ENCODE measurements at regions not wholly inside any gene's neighbourhood (a gene's known extent, or its start where the extent isn't known, plus 50 kb on each side); places are given as distances from the start of the nearest gene placed in this dataset.

- no peak for DNase-seq (ENCODE audit: low read depth)
Observed at GRCh38 chr12:124504273-124505000, 63.0 kb downstream of the NCOR2 start.

DNA sequence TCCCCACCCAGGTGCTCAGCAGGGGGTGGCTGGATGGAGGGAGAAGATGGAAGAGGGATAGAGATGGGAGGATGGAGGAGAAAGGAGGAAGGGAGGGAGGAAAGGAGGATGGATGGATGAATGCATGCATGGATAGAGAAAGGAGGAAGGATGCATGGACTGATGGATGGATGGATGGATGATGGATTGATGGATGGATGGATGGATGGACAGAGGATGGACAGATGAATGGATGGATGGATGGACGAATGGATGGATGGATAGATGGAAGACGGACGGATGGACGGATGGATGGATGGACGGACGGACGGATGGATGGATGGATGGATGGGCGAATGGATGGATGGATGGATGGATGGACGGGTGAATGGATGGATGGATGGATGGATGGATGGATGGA lies 64.1 kb downstream of the NCOR2 start:
- DNase-seq (ENCODE audit: low read depth) = no peak

- DNase-seq (ENCODE audit: low read depth) = no peak
Observed at GRCh38 chr12:124502379-124502778, 65.0 kb downstream of the NCOR2 start.

- DNase-seq (ENCODE audit: low read depth) = no peak
Observed at GRCh38 chr12:124501827-124502226, 65.6 kb downstream of the NCOR2 start.

GRCh38 chr12:124501112-124501561 lies 66.3 kb downstream of the NCOR2 start:
- DNase-seq (ENCODE audit: low read depth) = no peak

- DNase-seq (ENCODE audit: low read depth) = no peak
Observed at GRCh38 chr12:124499898-124500244, 67.5 kb downstream of the NCOR2 start.

GRCh38 chr12:124499190-124499753 lies 68.1 kb downstream of the NCOR2 start:
- DNase-seq (ENCODE audit: low read depth) = no peak

DNA sequence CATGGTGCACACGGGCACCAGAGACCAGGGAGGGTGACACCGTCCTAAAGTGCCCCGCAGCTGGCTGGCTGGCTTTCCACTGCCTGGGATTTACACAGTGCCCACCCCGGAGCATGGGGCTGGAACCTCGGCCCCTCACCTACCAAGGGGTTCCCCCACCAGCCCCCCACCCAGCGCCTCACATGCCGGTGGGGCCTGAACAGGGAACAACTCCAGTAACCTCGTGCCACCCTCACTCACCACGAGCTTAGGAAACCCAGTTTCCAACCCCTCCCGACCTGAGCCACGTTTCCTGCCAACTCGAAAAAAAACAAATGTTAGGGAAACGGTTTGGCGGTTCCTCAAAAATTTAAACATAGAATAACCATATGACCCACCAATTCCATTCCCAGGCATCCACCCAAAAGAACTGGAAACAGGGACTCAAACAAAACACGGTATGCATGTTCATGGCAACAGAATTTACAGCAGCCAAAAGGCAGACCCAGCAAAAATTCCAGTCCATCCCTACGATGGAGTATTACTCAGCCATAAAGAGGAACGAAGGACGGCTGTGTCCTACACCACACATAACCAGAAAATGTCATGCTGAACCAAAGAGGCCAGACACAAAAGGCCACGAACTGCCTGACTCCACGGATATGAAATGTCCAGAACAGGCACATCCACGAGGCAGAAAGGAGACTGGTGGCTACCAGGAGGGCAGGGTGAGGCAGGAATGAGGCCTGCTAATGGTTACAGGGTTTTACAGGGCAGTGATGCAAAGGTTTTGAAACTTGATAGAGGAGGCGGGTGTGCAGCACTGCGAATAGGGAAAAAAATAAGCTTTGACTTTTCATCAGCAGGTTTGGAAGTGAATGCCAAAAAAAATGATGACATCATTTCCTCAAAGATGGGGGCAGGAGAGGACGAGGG lies 68.9 kb downstream of the NCOR2 start:
- DNase-seq (ENCODE audit: low read depth) = no peak

DNA sequence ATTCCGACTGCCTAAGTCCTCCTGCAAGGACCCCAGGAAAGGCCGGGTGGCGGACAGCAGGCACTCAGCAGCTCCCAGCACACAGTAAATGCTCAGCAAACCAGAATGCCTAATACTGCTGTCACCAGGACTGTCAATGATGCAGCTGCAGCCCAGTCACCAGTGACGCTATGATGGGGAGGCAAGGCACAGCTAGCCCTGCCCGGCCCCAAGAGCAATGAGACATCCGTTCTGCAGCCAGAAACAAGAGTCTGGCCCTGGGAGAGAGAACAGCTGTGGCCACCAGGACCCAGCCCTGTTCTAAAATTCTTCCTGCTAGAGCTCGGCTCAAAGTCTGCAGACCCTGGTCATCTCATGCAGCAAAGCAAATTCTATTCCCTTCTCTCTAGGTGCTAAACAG lies 69.8 kb downstream of the NCOR2 start:
- no peak for DNase-seq (ENCODE audit: low read depth)

DNA sequence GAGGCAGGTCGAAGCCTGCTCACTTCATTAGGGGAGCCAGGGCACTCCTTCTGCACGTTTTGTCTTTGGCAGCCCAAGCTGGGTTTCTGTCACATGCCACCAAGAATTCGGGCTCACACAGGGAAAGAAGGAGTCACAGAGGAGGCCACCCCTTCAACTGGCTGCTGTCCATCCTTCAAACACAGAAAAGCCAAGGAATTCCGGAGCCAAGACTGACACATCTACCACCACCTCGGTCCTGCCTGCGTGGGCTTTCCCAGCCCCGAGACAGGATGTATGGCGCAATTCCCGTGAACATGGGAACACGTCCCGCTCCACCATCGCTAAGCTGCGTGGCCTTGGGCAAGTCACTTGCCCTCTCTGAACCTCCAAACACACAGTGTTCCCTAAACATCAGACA lies 70.4 kb downstream of the NCOR2 start:
- no peak for DNase-seq (ENCODE audit: low read depth)

- no peak for DNase-seq (ENCODE audit: low read depth)
Observed at GRCh38 chr12:124496584-124496983, 70.8 kb downstream of the NCOR2 start.

DNA sequence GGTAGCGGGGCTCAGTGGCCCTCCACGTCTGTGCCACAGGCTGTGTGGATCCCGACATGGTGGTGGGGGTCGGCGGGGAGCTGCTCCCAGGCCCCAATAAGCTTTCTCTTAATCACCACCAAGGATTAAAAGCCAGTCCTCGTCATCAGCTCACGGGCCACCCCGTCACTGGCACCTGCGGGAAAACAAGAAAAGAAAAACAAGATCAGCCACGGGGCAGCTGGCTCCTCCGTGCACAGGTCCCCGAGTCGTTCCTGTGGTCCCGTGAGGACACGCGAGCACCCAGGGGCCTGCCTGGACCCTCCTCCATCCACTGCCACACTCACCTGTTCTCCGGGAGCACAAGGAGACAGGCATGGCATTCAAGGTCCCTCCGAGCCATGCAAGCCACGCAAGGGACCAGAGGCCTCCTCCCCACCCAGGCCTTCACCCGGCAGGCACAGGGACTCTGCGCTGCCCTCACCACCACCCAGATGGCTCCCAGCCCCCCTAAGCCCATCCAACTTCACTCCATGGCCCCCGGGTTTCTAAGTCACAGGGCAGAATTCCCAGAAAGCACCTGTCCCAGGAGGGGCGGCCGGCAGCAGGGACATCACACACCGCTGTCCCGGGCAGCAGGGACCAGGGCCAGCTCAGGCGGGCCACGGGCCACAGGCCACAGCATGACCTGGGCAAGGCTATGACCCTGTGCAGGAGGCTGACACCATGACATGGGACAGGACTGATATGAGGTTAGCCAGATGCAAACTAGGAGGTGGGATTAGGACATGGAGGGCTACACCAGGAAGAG lies 72.0 kb downstream of the NCOR2 start:
- DNase-seq (ENCODE audit: low read depth) = no peak

GRCh38 chr12:124494751-124495129 lies 72.7 kb downstream of the NCOR2 start:
- no peak for DNase-seq (ENCODE audit: low read depth)

DNA sequence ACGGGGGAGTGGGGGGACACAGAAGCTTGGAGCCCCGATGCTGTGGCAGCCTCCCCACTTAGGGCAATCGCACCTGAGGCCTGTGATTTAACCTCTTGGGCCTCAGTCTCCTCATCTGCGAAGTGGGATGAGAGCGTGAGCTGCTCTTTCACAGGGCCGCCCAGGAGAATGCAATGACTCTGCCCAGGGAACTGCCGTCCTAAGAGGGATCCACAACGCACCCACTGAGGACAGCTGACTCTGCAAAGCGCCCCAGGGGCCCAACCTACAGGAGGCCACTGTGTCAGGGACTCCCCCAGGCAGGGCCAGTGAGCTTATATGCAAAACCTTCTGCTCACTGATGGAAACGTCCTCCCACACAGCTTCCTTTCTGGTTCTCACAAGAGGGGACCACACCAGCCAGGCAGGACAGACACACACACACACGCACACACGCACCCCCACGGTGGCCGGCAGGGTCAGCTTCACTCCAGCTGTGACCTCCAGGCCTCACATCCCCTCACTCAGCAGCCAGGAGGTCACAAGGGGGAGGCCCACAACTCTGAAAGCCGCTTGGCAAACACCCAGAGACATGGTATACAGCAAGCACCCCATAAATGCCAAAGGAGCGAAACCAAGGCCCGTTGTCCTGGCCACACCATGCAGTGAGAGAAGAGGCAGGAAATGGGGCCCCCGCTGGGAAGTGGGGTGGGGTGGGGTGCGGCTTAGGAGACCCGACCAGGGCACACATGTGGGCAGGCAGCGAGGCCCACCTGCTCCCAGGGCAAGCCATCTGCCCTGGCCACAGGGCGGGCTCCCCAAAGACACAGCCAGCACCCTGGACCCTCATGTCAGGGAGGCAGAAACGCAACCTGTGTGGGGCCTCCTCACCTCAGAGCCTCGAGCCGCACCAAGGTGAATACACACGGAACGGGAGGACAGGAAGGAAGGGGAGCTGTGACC lies 73.3 kb downstream of the NCOR2 start:
- DNase-seq (ENCODE audit: low read depth) = peak; percentile 39

DNA sequence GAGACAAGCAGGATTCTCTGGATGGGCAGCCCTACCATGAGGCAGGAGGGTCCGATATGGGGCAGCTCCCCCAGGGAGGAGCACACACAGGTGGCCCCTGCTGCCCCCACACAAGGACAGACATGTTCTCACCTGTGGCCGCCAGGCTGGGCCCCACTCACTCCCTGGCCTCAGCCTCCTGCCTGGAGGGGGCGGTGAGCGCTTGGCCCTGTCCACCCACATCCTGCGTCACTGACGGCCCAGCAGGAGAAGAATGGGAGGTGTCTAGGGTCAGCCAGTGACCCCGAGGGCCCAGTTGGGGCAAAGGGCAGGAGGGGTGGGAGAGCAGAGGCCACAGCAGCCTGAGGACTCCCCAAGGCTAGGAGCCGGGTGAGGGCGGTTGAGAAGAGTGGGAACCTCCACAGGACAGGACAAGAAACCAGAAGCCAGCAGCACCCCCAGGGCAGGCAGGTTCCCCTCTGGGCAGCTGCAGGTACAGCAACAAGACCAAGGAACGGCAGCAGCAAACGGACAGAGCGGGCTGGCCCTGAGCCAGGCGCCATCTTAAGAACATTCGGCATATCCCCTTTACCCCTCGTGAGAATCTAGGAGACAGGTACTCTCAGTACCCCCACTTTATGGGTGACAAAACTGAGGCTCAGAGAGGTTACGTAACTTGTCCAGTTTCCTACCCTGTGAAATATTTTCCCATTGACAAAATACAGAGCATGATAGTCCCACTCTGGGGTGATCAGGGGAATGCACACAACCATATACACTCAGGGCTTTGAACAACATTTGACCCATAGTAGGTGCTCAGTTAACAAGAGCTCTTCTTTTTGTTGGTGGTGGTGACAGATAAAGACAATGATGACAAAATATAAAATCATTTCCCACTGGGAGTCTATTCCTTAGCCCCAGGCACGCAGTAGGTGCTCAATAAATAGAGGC lies 74.3 kb downstream of the NCOR2 start:
- DNase-seq (ENCODE audit: low read depth) = no peak

DNA sequence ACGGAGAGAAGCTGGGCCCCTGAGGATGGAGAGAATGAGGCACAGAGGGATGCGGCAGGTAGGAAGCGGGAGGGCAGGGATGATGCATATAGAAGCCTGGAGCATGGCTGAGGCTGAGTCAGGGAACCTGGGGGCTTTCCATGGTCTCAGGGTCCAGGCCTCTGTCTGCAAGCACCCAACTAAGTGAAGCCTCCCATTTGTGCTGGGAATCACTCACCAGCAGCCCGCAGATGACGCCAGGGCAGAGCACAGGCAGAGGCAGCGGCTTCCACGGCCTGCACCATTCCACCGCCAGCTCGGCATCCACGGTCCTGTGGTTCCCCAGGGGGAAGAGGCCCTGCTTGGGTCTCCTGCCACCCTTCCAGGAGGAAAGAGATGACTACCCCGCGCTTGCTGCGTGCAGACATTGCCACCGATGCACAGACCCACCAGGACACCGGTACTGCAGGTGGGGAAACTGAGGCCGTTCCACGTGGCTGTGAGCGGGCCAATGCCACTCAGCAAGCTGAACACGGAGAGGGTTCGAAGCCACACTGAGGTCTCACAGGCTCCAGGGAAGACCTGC lies 75.5 kb downstream of the NCOR2 start:
- DNase-seq (ENCODE audit: low read depth) = no peak

- DNase-seq (ENCODE audit: low read depth) = no peak
Observed at GRCh38 chr12:124491310-124491709, 76.1 kb downstream of the NCOR2 start.

- DNase-seq (ENCODE audit: low read depth) = no peak
Observed at GRCh38 chr12:124490584-124491305, 76.7 kb downstream of the NCOR2 start.

Measured in stimulated activated CD8-positive, alpha-beta memory T cell treated with anti-CD3 and anti-CD28 coated beads, Interleukin-12 subunit alpha, Interleukin-12 subunit beta, amount 100 ng/mL, for 4 hours (primary cell).